Retinal pigment epithelial cell (primary cell): ENCODE measurements at regions not wholly inside any gene's neighbourhood (a gene's known extent, or its start where the extent isn't known, plus 50 kb on each side); places are given as distances from the start of the nearest gene placed in this dataset.

Experiments
- DNase-seq: peaks from one replicate; pipeline ENCODE4 v3.0.0-alpha.2; 2010; ENCODE audit warnings: low read depth
- H3K4me3 ChIP-seq: 2 replicates; pipeline ENCODE4 v1.5.1; 2011; ENCODE audit warnings: mild to moderate bottlenecking, low read length, control low read depth, moderate library complexity
- TF ChIP-seq, protein P1 (sequence below): conservative IDR thresholded peaks from 2 replicates; pipeline ENCODE4 v1.5.1; 2011; ENCODE audit warnings: low read depth, low read length, control low read depth, inconsistent platforms

- no peak overlapping the region for H3K4me3 ChIP-seq
- no peak for DNase-seq
- TF ChIP-seq, protein P1, sequence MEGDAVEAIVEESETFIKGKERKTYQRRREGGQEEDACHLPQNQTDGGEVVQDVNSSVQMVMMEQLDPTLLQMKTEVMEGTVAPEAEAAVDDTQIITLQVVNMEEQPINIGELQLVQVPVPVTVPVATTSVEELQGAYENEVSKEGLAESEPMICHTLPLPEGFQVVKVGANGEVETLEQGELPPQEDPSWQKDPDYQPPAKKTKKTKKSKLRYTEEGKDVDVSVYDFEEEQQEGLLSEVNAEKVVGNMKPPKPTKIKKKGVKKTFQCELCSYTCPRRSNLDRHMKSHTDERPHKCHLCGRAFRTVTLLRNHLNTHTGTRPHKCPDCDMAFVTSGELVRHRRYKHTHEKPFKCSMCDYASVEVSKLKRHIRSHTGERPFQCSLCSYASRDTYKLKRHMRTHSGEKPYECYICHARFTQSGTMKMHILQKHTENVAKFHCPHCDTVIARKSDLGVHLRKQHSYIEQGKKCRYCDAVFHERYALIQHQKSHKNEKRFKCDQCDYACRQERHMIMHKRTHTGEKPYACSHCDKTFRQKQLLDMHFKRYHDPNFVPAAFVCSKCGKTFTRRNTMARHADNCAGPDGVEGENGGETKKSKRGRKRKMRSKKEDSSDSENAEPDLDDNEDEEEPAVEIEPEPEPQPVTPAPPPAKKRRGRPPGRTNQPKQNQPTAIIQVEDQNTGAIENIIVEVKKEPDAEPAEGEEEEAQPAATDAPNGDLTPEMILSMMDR = no peak
These were observed 160.5 kb upstream of the GHITM start for GRCh38 chr10:83978681-83979383.

DNA sequence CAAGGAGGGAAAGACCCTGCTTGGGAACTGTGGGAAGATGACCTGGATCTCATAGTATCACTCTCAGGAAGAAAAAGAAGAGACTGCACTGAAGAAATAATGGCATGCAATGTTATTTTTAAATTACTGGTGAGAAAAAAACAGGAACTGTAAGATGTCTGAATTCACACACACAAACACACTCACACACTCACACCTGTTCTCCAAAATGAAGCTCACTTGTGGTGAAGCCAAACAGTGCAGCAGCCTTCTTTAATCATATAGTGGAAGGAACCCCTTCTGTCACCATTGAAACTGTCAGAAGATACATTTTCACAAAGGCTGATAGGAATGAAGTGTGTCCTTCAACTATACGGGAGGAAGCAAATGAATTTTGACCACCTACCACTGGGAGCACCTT, 156.5 kb upstream of the GHITM start:
- no peak for DNase-seq
- TF ChIP-seq, protein P1 = no peak
- H3K4me3 ChIP-seq = no peak overlapping the region

GRCh38 chr10:83983578-83984255, 155.6 kb upstream of the GHITM start:
- no peak for DNase-seq
- TF ChIP-seq, protein P1 = no peak

DNA sequence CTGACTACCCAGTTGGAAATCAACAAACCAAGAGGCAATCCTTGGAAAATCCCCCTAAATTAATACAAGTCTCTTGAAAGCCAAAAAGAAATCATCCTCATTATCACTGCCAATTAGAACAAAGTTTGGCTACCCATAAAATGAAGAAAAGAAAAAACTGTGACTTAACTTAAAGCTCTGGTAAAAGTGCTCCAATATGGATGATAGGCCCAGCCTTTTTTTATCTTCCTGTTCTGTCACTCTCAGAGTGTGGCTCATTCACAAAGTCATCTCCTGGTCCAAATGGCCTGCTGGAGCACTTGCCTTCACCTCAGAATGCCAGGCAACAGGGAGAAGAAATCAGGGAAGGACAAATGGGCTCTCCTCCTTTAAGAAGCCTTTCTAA, 155.1 kb upstream of the GHITM start:
- H3K4me3 ChIP-seq = no peak overlapping the region
- TF ChIP-seq, protein P1 = no peak
- no peak for DNase-seq

More at GRCh38 chr10:83983578-83984255, 155.6 kb upstream of the GHITM start:
- no peak overlapping the region for H3K4me3 ChIP-seq

GRCh38 chr10:83986800-83987199, 152.5 kb upstream of the GHITM start:
- no peak for DNase-seq
- no peak overlapping the region for H3K4me3 ChIP-seq
- TF ChIP-seq, protein P1 = no peak

DNA sequence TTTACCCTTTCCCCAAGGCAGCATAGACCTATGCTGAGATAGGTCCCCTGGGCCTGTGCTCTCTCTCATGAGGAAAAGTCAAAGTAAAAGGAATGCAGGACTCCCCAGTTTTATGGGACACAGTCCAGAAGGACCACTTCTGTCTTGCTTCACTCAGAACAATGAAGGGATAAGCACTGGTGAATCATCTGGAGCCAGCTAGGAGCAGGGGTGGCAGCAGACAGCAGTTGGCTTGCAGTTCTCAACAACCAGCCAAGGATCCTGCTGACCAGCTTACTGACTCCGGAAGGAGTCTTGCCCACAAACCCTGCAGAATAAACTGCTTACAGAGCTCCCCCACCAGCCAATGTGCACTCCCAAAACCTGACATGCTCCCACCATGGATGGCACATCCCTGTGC, 152.1 kb upstream of the GHITM start:
- H3K4me3 ChIP-seq = no peak overlapping the region
- TF ChIP-seq, protein P1 = no peak
- DNase-seq = no peak

- no peak overlapping the region for H3K4me3 ChIP-seq
- TF ChIP-seq, protein P1 = no peak
- DNase-seq = no peak
These were observed 150.9 kb upstream of the GHITM start for GRCh38 chr10:83988435-83988834.
